ENCODE measurements at regions not wholly inside any gene's neighbourhood (a gene's known extent, or its start where the extent isn't known, plus 50 kb on each side); places are given as distances from the start of the nearest gene placed in this dataset.

DNA sequence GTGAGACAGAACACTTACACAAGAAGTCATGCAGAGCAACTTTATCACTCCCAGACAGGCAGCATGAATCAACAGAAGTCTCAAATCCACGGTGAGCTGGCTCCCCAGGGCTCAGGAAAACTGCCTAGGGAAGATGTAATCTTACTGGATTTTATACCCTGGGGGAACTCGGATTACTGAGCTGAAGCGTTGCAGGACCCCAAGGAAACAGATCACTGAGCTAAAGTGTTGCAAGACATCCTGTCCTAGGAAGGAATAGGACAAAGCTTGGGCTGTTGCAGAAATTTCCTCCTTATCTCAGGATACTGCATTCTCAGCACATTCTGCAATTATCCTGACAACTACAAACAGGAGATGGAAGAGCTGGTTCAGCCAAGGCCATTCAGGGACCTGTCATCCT lies 224.8 kb downstream of the TFAP2A start:
- intact Hi-C loops (cut with DNase I), result no loop called here
- H3K9me3 ChIP-seq, result no peaks in the 10 kb centered on the region
- no peaks in the 10 kb centered on the region for H3K27me3 ChIP-seq
- no peaks in the 10 kb centered on the region for H3K4me1 ChIP-seq
- no peak for DNase-seq (ENCODE audit: low spot score in 2 of 2)
- no peak overlapping the region for H3K27ac ChIP-seq
- no peak overlapping the region for H3K4me3 ChIP-seq
- TF ChIP-seq, protein P1, sequence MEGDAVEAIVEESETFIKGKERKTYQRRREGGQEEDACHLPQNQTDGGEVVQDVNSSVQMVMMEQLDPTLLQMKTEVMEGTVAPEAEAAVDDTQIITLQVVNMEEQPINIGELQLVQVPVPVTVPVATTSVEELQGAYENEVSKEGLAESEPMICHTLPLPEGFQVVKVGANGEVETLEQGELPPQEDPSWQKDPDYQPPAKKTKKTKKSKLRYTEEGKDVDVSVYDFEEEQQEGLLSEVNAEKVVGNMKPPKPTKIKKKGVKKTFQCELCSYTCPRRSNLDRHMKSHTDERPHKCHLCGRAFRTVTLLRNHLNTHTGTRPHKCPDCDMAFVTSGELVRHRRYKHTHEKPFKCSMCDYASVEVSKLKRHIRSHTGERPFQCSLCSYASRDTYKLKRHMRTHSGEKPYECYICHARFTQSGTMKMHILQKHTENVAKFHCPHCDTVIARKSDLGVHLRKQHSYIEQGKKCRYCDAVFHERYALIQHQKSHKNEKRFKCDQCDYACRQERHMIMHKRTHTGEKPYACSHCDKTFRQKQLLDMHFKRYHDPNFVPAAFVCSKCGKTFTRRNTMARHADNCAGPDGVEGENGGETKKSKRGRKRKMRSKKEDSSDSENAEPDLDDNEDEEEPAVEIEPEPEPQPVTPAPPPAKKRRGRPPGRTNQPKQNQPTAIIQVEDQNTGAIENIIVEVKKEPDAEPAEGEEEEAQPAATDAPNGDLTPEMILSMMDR (IDR thresholded peaks at IDR 0.05), result no peak
- no peaks in the 10 kb centered on the region for H3K36me3 ChIP-seq

DNA sequence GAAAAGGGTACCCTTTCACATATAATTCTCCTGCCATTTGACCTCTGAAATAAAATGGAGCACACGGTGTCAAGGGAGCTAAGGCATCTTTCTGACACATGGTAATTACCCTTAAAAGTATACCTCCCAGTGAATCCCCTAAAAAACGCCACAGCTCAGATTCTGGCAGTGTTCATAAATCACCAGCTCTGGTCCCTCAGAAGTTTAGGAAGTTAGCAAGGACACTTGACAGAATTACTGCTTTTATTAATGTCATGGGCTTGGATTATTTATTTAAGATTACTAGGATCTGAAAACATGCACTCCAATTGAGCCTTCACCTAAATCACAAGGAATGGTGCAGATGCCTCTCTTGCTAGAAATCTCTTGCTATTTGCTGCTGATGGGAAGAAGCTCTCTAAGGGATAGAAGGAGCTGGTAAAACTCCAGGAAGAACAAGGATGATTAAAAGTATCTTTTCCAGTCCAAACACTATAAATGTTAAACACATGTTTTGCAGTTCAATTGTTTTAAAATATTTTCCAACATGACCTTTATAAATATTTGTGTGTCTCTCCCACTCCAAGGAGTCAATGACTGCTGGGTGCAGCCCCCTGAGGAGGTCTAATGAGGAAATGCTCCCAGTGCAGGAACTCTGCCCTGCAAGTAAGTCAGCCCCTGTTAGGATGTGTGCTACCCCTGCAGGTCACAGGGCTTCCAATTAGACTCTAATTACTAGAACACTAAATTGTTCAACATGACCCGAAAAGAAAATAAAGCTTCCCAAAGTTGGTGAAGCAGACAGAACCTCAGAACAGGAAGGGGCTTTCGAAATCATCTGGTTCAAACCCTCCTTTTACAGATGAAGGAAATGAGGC lies 230.3 kb downstream of the TFAP2A start:
- no peak for DNase-seq (ENCODE audit: low spot score in 2 of 2)
- Histone ChIP-seq H3K9me3 (no peaks in the 10 kb centered on the region), H3K36me3 (no peaks in the 10 kb centered on the region), H3K27ac (no peak overlapping the region), H3K4me1 (no peaks in the 10 kb centered on the region), H3K27me3 (no peaks in the 10 kb centered on the region), H3K4me3 (no peak overlapping the region)
- intact Hi-C loops (cut with DNase I), result no loop called here
- TF ChIP-seq, protein P1 (IDR thresholded peaks at IDR 0.05), result no peak

DNA sequence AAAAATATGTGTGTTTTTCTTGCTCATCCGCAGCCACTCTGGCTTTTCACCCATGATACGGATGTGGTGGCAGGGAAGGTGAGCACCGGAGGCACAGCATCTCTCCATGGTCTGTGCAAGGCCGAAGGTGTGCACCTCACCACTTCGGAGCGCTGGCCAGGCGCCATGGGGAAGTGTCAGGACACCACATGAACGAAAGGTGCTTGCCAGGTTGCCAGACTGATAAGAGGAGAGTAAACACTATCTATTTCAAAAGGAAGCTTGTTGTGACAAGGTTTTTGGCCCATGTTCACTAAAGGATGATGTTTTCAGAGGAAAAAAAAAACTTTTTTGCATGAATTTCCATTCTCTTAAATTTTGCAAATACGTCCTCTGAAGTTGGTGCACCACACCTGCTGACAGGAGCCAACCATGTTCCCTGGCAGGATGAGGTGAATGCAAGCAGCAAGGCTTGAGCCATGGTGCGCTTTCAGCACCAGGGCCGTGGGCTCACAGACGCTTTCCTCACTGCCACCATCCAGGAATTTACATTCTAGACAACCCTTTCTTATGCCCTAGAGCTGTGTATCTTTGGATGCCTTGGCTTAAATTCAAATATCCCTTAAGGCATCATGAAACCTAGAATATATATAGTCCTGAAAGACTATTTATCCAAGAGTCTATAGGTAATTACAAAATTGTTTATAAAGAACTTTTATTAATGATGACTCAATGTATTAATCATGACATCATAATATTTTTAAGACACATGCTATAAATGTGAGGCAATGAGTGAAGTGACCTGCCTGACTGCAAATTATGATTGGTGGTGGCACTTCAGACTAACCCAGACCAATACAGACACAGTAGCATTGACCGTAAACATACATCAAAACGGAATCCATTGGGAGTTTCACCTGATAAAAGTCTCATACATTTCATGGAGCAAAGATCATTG lies 234.5 kb downstream of the TFAP2A start:
- Histone ChIP-seq H3K27me3 (no peaks in the 10 kb centered on the region), H3K27ac (no peak overlapping the region), H3K4me1 (no peaks in the 10 kb centered on the region), H3K4me3 (no peak overlapping the region), H3K9me3 (no peaks in the 10 kb centered on the region), H3K36me3 (no peaks in the 10 kb centered on the region)
- TF ChIP-seq, protein P1 (IDR thresholded peaks at IDR 0.05), result no peak
- DNase-seq (ENCODE audit: low spot score in 2 of 2), result no peak
- intact Hi-C loops (cut with DNase I), result no loop called here

DNA sequence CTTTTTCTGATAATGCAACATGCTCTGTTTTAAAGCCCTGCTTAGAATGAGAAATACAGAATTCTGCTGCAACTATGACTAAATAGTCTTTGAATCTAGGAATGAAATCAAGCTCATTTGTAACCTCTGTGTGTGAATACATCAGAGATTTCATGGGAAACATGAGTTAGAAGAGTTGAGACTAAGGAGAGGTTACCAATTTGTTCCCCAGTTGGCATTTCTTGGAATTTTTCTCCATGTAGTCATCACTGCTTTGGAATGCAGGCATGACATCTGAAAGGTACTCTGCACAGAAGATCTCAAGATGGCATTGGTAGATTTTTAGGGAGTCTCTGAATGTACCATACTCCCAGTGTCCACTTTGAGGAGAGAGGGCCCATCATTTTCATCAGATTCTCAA lies 237.2 kb downstream of the TFAP2A start:
- H3K9me3 ChIP-seq, result no peaks in the 10 kb centered on the region
- no peaks in the 10 kb centered on the region for H3K27me3 ChIP-seq
- no peaks in the 10 kb centered on the region for H3K4me1 ChIP-seq
- TF ChIP-seq, protein P1 (IDR thresholded peaks at IDR 0.05), result no peak
- no peaks in the 10 kb centered on the region for H3K36me3 ChIP-seq
- no peak overlapping the region for H3K4me3 ChIP-seq
- no peak for DNase-seq (ENCODE audit: low spot score in 2 of 2)
- intact Hi-C loops (cut with DNase I), result no loop called here
- no peak overlapping the region for H3K27ac ChIP-seq

DNA sequence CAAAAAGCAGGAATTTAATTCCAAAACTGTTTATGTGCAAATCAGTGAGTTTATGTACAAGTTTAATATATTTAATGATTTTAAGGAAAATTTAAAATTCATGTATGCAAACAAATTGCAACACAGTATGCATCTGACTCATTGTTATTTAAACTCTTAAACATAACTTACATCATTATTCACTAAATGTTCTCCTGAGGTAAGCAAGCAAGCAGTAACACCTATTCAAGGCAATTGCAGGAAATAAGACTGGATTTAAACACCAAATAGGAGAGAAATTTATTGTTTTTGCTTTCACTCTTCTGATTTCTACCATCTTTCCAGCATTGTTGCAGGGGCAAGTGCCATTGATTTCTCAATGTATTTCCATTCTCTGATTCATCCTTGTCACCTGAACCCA lies 239.5 kb downstream of the TFAP2A start:
- H3K4me3 ChIP-seq, result no peak overlapping the region
- no peaks in the 10 kb centered on the region for H3K9me3 ChIP-seq
- no peak overlapping the region for H3K27ac ChIP-seq
- TF ChIP-seq, protein P1 (IDR thresholded peaks at IDR 0.05), result no peak
- intact Hi-C loops (cut with DNase I), result no loop called here
- H3K36me3 ChIP-seq, result no peaks in the 10 kb centered on the region
- H3K4me1 ChIP-seq, result no peaks in the 10 kb centered on the region
- H3K27me3 ChIP-seq, result no peaks in the 10 kb centered on the region
- DNase-seq (ENCODE audit: low spot score in 2 of 2), result no peak

All from ascending aorta (tissue), 2 donors.